SU-DHL-6 (cell line): ENCODE measurements at regions not wholly inside any gene's neighbourhood (a gene's known extent, or its start where the extent isn't known, plus 50 kb on each side); places are given as distances from the start of the nearest gene placed in this dataset.

ENCODE experiments used
- H2AFZ ChIP-seq: fragments of 200-600 bp; sonication (generic); 2 replicates; pipeline ENCODE4 v1.6.1; 2014; ENCODE audit warnings: low read depth, mild to moderate bottlenecking, moderate library complexity, mixed read lengths, antibody characterized with exemption, low read length; ENCODE audit not compliant: severe bottlenecking
- H3F3A ChIP-seq: fragments of 200-600 bp; shearing (Covaris generic); 2 replicates; pipeline ENCODE4 v1.6.0; 2016; ENCODE audit warnings: antibody characterized with exemption, mild to moderate bottlenecking; ENCODE audit not compliant: insufficient read depth
- H3K27ac ChIP-seq: fragments of 200-600 bp; sonication (generic); 2 replicates; pipeline ENCODE4 v1.5.1; 2016; ENCODE audit warnings: low read depth, mild to moderate bottlenecking, low read length, moderate library complexity, mixed read lengths
- H3K27me3 ChIP-seq: fragments of 200-600 bp; sonication (generic), shearing (Covaris generic); 2 replicates; pipeline ENCODE4 v1.6.0; 2014; ENCODE audit warnings: mild to moderate bottlenecking, low read length
- H3K36me3 ChIP-seq: fragments of 200-600 bp; sonication (generic); 2 replicates; pipeline ENCODE4 v1.6.1; 2014; ENCODE audit warnings: mild to moderate bottlenecking, low read length, mixed read lengths
- H3K4me2 ChIP-seq: fragments of 300-600, 200-600 bp; shearing (Covaris generic), sonication (generic); 2 replicates; pipeline ENCODE4 v1.6.0; 2014; ENCODE audit warnings: low read length, low read depth, mild to moderate bottlenecking; ENCODE audit not compliant: poor library complexity, severe bottlenecking
- H3K4me3 ChIP-seq: fragments of 200-600 bp; sonication (generic); 2 replicates; pipeline ENCODE4 v1.5.1; 2014; ENCODE audit warnings: antibody characterized with exemption, low read length, mild to moderate bottlenecking, mixed read lengths; ENCODE audit not compliant: insufficient read depth, poor library complexity, severe bottlenecking
- H3K79me2 ChIP-seq: fragments of 200-600 bp; sonication (generic); 2 replicates; pipeline ENCODE4 v1.6.1; 2014; ENCODE audit warnings: mild to moderate bottlenecking, low read length, moderate library complexity; ENCODE audit not compliant: insufficient read depth
- H3K9ac ChIP-seq: fragments of 200-600 bp; sonication (generic); 2 replicates; pipeline ENCODE4 v1.7.0; 2014; ENCODE audit warnings: mild to moderate bottlenecking, low read length
- H3K9me2 ChIP-seq: fragments of 200-600 bp; sonication (generic); replicated peaks from 2 replicates; pipeline ENCODE4 v1.6.1; 2014; ENCODE audit warnings: low read length; ENCODE audit not compliant: insufficient read depth
- H3K9me3 ChIP-seq: fragments of 200-600 bp; sonication (generic); 2 replicates; pipeline ENCODE4 v1.6.1; 2014; ENCODE audit warnings: low read length, mixed read lengths; ENCODE audit not compliant: insufficient read depth
- H4K20me1 ChIP-seq: fragments of 200-600 bp; sonication (generic); 2 replicates; pipeline ENCODE4 v1.6.1; 2014; ENCODE audit warnings: low read depth, mild to moderate bottlenecking, antibody characterized with exemption, low read length, moderate library complexity, mixed read lengths
- EZH2phosphoT487 ChIP-seq: fragments of 200-600 bp; sonication (generic), shearing (Covaris generic); conservative IDR thresholded peaks from 2 replicates; pipeline ENCODE4 v1.6.1; 2018; ENCODE audit warnings: mild to moderate bottlenecking, antibody characterized with exemption, low read length, moderate library complexity, mixed read lengths
- TF ChIP-seq, protein P1 (sequence below): fragments of 200-600 bp; sonication (generic); IDR thresholded peaks from one replicate; pipeline ENCODE4 v1.5.1; 2017; ENCODE audit warnings: antibody characterized with exemption, mild to moderate bottlenecking, low read length, moderate library complexity; ENCODE audit not compliant: insufficient read depth, poor library complexity, severe bottlenecking

- Histone ChIP-seq H3K4me3 (no peak overlapping the region), H2AFZ (no peak overlapping the region), H3K9ac (no peak overlapping the region), H3K36me3 (no peaks in the 10 kb centered on the region), H3K9me2 (no peaks in the 10 kb centered on the region), H3F3A (no peaks in the 10 kb centered on the region), H3K79me2 (no peaks in the 10 kb centered on the region), H4K20me1 (no peaks in the 10 kb centered on the region), H3K9me3 (no peaks in the 10 kb centered on the region), H3K27ac (no peak overlapping the region), H3K4me2 (no peak overlapping the region), H3K27me3 (no peaks in the 10 kb centered on the region)
- TF ChIP-seq, protein P1, sequence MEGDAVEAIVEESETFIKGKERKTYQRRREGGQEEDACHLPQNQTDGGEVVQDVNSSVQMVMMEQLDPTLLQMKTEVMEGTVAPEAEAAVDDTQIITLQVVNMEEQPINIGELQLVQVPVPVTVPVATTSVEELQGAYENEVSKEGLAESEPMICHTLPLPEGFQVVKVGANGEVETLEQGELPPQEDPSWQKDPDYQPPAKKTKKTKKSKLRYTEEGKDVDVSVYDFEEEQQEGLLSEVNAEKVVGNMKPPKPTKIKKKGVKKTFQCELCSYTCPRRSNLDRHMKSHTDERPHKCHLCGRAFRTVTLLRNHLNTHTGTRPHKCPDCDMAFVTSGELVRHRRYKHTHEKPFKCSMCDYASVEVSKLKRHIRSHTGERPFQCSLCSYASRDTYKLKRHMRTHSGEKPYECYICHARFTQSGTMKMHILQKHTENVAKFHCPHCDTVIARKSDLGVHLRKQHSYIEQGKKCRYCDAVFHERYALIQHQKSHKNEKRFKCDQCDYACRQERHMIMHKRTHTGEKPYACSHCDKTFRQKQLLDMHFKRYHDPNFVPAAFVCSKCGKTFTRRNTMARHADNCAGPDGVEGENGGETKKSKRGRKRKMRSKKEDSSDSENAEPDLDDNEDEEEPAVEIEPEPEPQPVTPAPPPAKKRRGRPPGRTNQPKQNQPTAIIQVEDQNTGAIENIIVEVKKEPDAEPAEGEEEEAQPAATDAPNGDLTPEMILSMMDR, result no peak
- no peak for TF ChIP-seq EZH2phosphoT487
Observed at GRCh38 chr5:74272024-74272775, 368.3 kb downstream of the ENC1 start.

- Histone ChIP-seq H3K4me3 (no peak overlapping the region), H4K20me1 (no peaks in the 10 kb centered on the region), H3F3A (no peaks in the 10 kb centered on the region), H3K27me3 (no peaks in the 10 kb centered on the region), H3K9ac (no peak overlapping the region), H3K79me2 (no peaks in the 10 kb centered on the region), H3K9me2 (no peaks in the 10 kb centered on the region), H3K4me2 (no peak overlapping the region), H3K27ac (no peak overlapping the region), H2AFZ (no peak overlapping the region), H3K9me3 (no peaks in the 10 kb centered on the region), H3K36me3 (no peaks in the 10 kb centered on the region)
- TF ChIP-seq EZH2phosphoT487, result no peak
- TF ChIP-seq, protein P1, result no peak
Observed at GRCh38 chr5:74268297-74268696, 372.2 kb downstream of the ENC1 start.

- no peaks in the 10 kb centered on the region for H3F3A ChIP-seq
- H3K27me3 ChIP-seq, result no peaks in the 10 kb centered on the region
- TF ChIP-seq EZH2phosphoT487, result no peak
- TF ChIP-seq, protein P1, result no peak
- H3K4me3 ChIP-seq, result no peak overlapping the region
- H3K36me3 ChIP-seq, result no peaks in the 10 kb centered on the region
- H2AFZ ChIP-seq, result no peak overlapping the region
- H3K79me2 ChIP-seq, result no peaks in the 10 kb centered on the region
- H3K9me2 ChIP-seq, result no peaks in the 10 kb centered on the region
- H3K4me2 ChIP-seq, result no peak overlapping the region
- no peak overlapping the region for H3K27ac ChIP-seq
- H4K20me1 ChIP-seq, result no peaks in the 10 kb centered on the region
- H3K9ac ChIP-seq, result no peak overlapping the region
- no peaks in the 10 kb centered on the region for H3K9me3 ChIP-seq
Observed at GRCh38 chr5:74266836-74267235, 373.7 kb downstream of the ENC1 start.
